AG09309 (cell line): ENCODE measurements at regions not wholly inside any gene's neighbourhood (a gene's known extent, or its start where the extent isn't known, plus 50 kb on each side); places are given as distances from the start of the nearest gene placed in this dataset.

Source experiments
- DNase-seq: peaks from one replicate; pipeline ENCODE4 v3.0.0-alpha.2; 2010; ENCODE audit warnings: low read depth
- H3K4me3 ChIP-seq: 2 replicates; pipeline ENCODE4 v1.5.1; 2011; ENCODE audit warnings: mild to moderate bottlenecking, low read depth, low read length, moderate library complexity; ENCODE audit not compliant: control insufficient read depth
- TF ChIP-seq, protein P1 (sequence below): IDR thresholded peaks from 2 replicates; pipeline ENCODE4 v1.5.1; 2011; ENCODE audit warnings: mild to moderate bottlenecking, low read depth, low read length, inconsistent platforms; ENCODE audit not compliant: insufficient read depth, control insufficient read depth; ENCODE audit errors: missing control alignments

DNA sequence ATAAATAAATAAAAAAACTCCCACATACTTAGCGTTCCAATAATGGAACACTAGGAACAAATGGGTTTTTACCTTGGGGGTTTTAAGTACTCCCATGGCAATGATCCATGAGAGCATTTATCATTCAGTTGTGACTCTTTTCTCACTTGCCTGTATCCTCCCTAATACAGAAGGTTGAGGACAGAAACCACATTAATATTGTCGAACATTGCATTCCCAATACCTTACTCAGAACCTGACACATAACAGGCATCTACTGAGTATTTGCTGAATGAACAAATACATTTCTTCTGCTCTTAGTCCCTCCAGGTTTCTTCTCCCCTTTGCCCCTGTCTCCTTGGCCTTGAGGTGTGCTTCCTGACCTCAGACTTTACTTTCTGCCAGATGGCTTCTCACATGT is 175.9 kb downstream of the CEMIP2 start:
- TF ChIP-seq, protein P1, sequence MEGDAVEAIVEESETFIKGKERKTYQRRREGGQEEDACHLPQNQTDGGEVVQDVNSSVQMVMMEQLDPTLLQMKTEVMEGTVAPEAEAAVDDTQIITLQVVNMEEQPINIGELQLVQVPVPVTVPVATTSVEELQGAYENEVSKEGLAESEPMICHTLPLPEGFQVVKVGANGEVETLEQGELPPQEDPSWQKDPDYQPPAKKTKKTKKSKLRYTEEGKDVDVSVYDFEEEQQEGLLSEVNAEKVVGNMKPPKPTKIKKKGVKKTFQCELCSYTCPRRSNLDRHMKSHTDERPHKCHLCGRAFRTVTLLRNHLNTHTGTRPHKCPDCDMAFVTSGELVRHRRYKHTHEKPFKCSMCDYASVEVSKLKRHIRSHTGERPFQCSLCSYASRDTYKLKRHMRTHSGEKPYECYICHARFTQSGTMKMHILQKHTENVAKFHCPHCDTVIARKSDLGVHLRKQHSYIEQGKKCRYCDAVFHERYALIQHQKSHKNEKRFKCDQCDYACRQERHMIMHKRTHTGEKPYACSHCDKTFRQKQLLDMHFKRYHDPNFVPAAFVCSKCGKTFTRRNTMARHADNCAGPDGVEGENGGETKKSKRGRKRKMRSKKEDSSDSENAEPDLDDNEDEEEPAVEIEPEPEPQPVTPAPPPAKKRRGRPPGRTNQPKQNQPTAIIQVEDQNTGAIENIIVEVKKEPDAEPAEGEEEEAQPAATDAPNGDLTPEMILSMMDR, result no peak
- H3K4me3 ChIP-seq, result no peak overlapping the region

DNA sequence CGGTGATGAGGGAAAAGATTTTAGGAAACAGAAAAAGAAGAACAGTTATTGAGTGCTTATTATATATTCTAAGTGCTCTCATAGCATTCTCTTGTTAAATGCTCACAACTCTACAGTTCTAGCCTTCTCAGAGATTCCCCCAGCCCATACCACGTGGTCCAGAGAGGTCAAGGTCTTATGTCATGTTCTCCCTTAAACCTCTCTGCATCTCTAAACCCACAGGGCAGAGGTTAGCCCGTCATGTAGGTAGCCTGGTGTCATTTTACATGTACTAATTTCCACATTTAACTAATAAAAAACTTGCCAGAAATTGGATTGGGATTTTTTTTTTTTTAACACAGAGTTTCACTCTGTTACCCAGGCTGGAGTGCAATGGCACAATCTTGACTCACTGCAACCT is 178.0 kb downstream of the CEMIP2 start:
- no peak for DNase-seq
- TF ChIP-seq, protein P1, result no peak

More for the DNA sequence above, 175.9 kb downstream of the CEMIP2 start:
- DNase-seq, result no peak

DNA sequence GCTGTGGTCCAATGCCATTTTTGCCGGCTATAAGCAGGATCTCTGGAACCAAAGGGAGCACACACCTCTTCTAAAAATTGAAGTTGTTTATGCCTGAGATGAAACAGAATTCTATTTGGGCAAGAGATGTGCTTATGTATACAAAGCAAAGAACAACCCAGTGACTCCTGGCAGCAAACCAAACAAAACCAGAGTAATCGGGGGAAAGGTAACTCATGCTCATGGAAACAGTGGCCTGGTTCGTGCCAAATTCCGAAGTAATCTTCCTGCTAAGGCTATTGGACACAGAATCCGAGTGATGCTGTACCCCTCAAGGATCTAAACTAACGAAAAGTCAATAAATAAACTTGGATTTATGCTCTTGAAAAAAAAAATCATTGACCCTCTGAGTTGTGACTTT is 178.7 kb downstream of the CEMIP2 start:
- no peak for DNase-seq
- no peak overlapping the region for H3K4me3 ChIP-seq
- TF ChIP-seq, protein P1, result no peak

More for the DNA sequence above, 178.0 kb downstream of the CEMIP2 start:
- no peak overlapping the region for H3K4me3 ChIP-seq

DNA sequence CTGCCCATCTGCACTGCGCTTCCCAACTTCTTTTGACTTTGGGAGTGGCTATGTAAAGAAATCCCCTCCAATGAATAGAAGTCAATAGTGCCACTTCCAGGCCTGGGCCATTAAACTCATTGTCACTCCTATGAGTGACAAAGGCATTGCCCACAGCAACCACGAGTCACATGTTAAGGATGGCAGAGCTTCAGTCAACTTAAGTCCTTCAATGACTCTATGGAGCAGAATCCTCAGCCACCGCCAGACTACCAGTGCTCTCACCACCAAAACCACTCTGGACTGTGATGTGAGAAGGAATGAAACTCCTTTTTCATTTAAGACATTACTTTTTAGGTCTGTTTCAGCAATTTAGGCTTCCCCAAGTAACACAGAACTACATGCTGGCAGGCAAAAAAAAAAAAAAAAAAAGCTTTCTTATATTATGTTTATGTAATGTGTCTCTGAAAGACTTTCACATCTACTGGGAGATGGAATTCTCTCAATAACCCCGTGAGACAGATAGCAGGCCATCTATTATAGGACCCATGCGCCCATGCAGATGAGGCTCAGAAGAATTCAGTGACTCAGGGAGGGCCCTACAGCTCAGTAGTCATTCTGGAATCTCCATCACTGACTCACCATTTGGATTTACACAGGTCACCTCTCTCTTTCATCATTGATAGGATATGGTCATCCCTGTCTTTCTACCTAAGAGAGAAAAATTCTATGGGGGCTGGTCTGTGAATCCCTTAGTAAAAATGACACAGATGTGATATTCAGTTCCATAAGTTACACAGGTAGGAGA is 180.5 kb downstream of the CEMIP2 start:
- no peak for DNase-seq
- H3K4me3 ChIP-seq, result no peak overlapping the region
- TF ChIP-seq, protein P1, result no peak

DNA sequence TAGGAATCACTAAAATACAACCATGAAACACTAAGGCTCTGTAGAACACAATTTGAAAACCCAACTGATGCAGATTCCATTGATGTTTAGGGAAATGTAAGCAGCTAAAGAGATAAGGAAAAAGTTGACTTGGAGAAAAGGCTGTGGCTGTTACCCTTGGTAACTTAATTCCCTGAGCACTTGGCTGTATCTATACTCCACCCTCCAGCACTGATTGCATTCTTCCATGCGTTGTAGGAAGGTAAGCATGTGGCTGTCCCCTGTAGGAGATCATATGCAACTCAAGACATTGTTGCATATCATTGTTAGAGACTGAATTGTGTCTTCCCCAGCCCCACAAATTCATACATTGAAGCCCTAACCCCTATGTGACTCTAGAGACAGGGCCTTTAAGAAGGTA is 184.5 kb downstream of the CEMIP2 start:
- DNase-seq, result no peak
- TF ChIP-seq, protein P1, result no peak
- H3K4me3 ChIP-seq, result no peak overlapping the region

DNA sequence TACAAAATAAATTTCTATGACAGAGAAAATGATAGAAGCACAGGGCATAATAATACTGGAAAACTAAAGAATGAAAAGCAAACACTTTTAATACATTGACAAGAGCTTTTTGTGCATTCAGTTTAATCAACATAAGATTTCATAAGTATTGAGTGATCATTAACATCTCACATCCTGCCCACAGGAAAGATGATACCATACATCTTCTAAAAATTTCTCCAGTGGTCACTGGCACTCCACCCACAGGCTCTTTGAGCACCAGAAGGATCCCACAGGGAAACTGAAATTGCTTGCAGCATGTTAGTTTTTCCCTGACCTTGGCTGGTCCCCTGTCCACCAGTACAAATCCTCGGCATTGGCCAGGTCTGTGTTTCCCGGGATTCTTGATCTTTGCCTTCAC is 186.0 kb downstream of the CEMIP2 start:
- no peak for DNase-seq
- TF ChIP-seq, protein P1, result no peak
- H3K4me3 ChIP-seq, result no peak overlapping the region

DNA sequence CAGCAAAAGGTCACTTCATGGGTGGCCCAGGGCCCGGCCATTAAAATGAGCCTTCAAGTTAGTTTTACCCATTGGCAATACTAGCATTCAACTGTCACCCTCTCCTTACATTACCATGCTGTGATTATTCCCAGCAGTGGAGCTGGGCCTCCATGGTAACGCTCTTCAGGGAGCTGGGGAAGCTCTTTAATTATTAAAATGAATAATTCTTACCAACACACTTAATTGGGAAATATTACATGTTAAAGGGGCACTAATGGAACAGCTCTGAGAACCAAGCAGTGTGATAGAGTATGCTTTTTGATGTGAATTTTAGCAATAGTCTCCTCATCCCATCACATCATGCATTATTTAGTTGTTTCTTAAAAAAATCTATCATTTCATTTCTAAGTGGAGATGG is 187.2 kb downstream of the CEMIP2 start:
- TF ChIP-seq, protein P1, result no peak
- no peak for DNase-seq
- H3K4me3 ChIP-seq, result no peak overlapping the region
